IMR-90 (cell line): ENCODE measurements at regions not wholly inside any gene's neighbourhood (a gene's known extent, or its start where the extent isn't known, plus 50 kb on each side); places are given as distances from the start of the nearest gene placed in this dataset.

ENCODE experiments used
- CEBPB ChIP-seq: IDR thresholded peaks from 2 replicates; pipeline ENCODE4 v1.6.1; 2012; ENCODE audit warnings: low read depth, low read length, improper control_type of control experiment
- MAFK ChIP-seq: IDR thresholded peaks from 2 replicates; pipeline ENCODE4 v1.6.1; 2012; ENCODE audit warnings: low read depth, low read length, improper control_type of control experiment
- POLR2A ChIP-seq: IDR thresholded peaks from 2 replicates; pipeline ENCODE4 v1.6.1; 2012; ENCODE audit warnings: mild to moderate bottlenecking, low read depth, low read length
- RAD21 ChIP-seq: IDR thresholded peaks from 2 replicates; pipeline ENCODE4 v1.6.1; 2012; ENCODE audit warnings: low read length, improper control_type of control experiment
- RCOR1 ChIP-seq: IDR thresholded peaks from 2 replicates; pipeline ENCODE4 v1.6.1; 2012; ENCODE audit warnings: mild to moderate bottlenecking, low read length, improper control_type of control experiment; ENCODE audit not compliant: insufficient replicate concordance
- SMC3 ChIP-seq: fragments of 150-350 bp; IDR thresholded peaks from 2 replicates; pipeline ENCODE4 v1.6.1; 2016; ENCODE audit warnings: low read depth, mild to moderate bottlenecking, antibody characterized with exemption, low read length, moderate library complexity
- TF ChIP-seq, protein P1 (sequence below): conservative IDR thresholded peaks from 2 replicates; pipeline ENCODE4 v1.5.1; 2012; ENCODE audit warnings: mild to moderate bottlenecking, low read depth, low read length, improper control_type of control experiment
- TF ChIP-seq, protein P2 (sequence below): fragments of 150-350 bp; IDR thresholded peaks from 2 replicates; pipeline ENCODE4 v1.6.1; 2016; ENCODE audit warnings: low read depth, mild to moderate bottlenecking, low read length, moderate library complexity, borderline replicate concordance

DNA sequence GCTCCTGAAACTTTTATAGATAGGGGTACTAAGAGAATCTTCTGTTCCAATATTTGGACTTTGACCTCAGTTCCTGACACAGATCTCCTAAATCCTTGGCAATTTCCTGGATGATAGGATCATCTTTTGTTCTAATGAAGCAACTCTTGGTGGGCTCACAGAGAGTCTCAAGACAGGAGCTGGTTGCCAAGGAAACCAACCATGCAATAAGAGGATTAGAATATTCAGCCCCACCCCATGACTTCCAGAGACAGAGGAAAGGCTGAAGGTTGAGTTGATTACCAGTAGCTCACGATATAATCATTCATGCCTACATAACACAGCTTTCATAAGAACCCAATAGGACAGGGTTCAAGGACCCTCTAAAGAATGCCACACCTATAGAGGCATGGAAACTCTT lies 2050.2 kb upstream of the CDH6 start:
- no peak for TF ChIP-seq POLR2A
- TF ChIP-seq, protein P1, sequence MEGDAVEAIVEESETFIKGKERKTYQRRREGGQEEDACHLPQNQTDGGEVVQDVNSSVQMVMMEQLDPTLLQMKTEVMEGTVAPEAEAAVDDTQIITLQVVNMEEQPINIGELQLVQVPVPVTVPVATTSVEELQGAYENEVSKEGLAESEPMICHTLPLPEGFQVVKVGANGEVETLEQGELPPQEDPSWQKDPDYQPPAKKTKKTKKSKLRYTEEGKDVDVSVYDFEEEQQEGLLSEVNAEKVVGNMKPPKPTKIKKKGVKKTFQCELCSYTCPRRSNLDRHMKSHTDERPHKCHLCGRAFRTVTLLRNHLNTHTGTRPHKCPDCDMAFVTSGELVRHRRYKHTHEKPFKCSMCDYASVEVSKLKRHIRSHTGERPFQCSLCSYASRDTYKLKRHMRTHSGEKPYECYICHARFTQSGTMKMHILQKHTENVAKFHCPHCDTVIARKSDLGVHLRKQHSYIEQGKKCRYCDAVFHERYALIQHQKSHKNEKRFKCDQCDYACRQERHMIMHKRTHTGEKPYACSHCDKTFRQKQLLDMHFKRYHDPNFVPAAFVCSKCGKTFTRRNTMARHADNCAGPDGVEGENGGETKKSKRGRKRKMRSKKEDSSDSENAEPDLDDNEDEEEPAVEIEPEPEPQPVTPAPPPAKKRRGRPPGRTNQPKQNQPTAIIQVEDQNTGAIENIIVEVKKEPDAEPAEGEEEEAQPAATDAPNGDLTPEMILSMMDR: no peak
- no peak for TF ChIP-seq RCOR1
- no peak for TF ChIP-seq SMC3
- TF ChIP-seq, protein P2, sequence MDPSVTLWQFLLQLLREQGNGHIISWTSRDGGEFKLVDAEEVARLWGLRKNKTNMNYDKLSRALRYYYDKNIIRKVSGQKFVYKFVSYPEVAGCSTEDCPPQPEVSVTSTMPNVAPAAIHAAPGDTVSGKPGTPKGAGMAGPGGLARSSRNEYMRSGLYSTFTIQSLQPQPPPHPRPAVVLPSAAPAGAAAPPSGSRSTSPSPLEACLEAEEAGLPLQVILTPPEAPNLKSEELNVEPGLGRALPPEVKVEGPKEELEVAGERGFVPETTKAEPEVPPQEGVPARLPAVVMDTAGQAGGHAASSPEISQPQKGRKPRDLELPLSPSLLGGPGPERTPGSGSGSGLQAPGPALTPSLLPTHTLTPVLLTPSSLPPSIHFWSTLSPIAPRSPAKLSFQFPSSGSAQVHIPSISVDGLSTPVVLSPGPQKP: no peak
- no peak for TF ChIP-seq RAD21
- no peak for TF ChIP-seq CEBPB
- no peak for TF ChIP-seq MAFK
